WTC11 (cell line): ENCODE measurements at regions not wholly inside any gene's neighbourhood (a gene's known extent, or its start where the extent isn't known, plus 50 kb on each side); places are given as distances from the start of the nearest gene placed in this dataset.

ENCODE experiments used
- ATAC-seq: fragments of 200-7000 bp; cut with Tn5 transposase; 2 replicates; pipeline ENCODE4 v1.10.0; 2021; ENCODE audit warnings: mild to moderate bottlenecking, moderate library complexity
- CTCF ChIA-PET: fragments of 300-600 bp; sonication (Branson Sonifier 250); formaldehyde crosslinking; loops from one replicate; lab custom pipeline; 2021; ENCODE audit warnings: antibody characterized with exemption; lab: Charles Lee
- POLR2A ChIA-PET: fragments of 350-600 bp; sonication (Branson Sonifier 250); formaldehyde crosslinking; loops from one replicate; lab custom pipeline; 2021; ENCODE audit warnings: antibody characterized with exemption; lab: Charles Lee
- DNase-seq: peaks from one replicate; pipeline ENCODE4 v3.0.0; 2021; ENCODE audit warnings: low spot score
- H3K27ac Mint-ChIP-seq: 2 replicates; pipeline ENCODE4 v1.8.0; 2021; ENCODE audit warnings: mixed read lengths
- H3K27me3 Mint-ChIP-seq: 2 replicates; pipeline ENCODE4 v1.8.0; 2021; ENCODE audit warnings: low read depth, mild to moderate bottlenecking, moderate library complexity, mixed read lengths
- H3K36me3 Mint-ChIP-seq: 2 replicates; pipeline ENCODE4 v1.8.0; 2021; ENCODE audit warnings: mixed read lengths
- H3K4me1 Mint-ChIP-seq: 2 replicates; pipeline ENCODE4 v1.8.0; 2022; ENCODE audit warnings: mixed read lengths
- H3K4me3 Mint-ChIP-seq: 2 replicates; pipeline ENCODE4 v1.8.0; 2021; ENCODE audit warnings: mild to moderate bottlenecking, moderate library complexity, mixed read lengths
- H3K9me3 Mint-ChIP-seq: 2 replicates; pipeline ENCODE4 v1.8.0; 2021; ENCODE audit warnings: mixed read lengths
- ATF1 ChIP-seq: sonication (generic); formaldehyde crosslinking; IDR thresholded peaks from 2 replicates; pipeline ENCODE4 v1.8.1; 2023; ENCODE audit warnings: mild to moderate bottlenecking, moderate library complexity, missing genetic modification reagents
- ATF2 ChIP-seq: sonication (generic); formaldehyde crosslinking; IDR thresholded peaks from 2 replicates; pipeline ENCODE4 v1.8.1; 2022; ENCODE audit warnings: low read depth, missing genetic modification reagents, borderline replicate concordance
- ATF6 ChIP-seq: sonication (generic); formaldehyde crosslinking; IDR thresholded peaks from 2 replicates; pipeline ENCODE4 v1.8.1; 2023; ENCODE audit warnings: mild to moderate bottlenecking, missing genetic modification reagents
- CREB1 ChIP-seq: sonication (generic); formaldehyde crosslinking; IDR thresholded peaks from 2 replicates; pipeline ENCODE4 v1.8.0; 2023; ENCODE audit warnings: mild to moderate bottlenecking, missing genetic modification reagents
- CREM ChIP-seq: sonication (generic); formaldehyde crosslinking; IDR thresholded peaks from 2 replicates; pipeline ENCODE4 v1.8.1; 2022; ENCODE audit warnings: mild to moderate bottlenecking, missing genetic modification reagents, moderate library complexity
- CTCF ChIP-seq: fragments of 200-600 bp; IDR thresholded peaks from 2 replicates; pipeline ENCODE4 v1.8.0; 2022; ENCODE audit warnings: antibody characterized with exemption
- MAX ChIP-seq: sonication (generic); formaldehyde crosslinking; IDR thresholded peaks from 2 replicates; pipeline ENCODE4 v1.8.0; 2022; ENCODE audit warnings: mild to moderate bottlenecking, missing genetic modification reagents
- NR3C1 ChIP-seq: sonication (generic); formaldehyde crosslinking; conservative IDR thresholded peaks from 2 replicates; pipeline ENCODE4 v1.8.1; 2023; ENCODE audit warnings: low read depth, mild to moderate bottlenecking, missing genetic modification reagents
- PRDM15 ChIP-seq: sonication (generic); formaldehyde crosslinking; IDR thresholded peaks from 2 replicates; pipeline ENCODE4 v1.8.0; 2022; ENCODE audit warnings: missing genetic modification reagents
- PREB ChIP-seq: sonication (generic); formaldehyde crosslinking; IDR thresholded peaks from 2 replicates; pipeline ENCODE4 v1.8.1; 2022; ENCODE audit warnings: mild to moderate bottlenecking, missing genetic modification reagents, moderate library complexity, borderline replicate concordance
- STAT6 ChIP-seq: sonication (generic); formaldehyde crosslinking; conservative IDR thresholded peaks from 2 replicates; pipeline ENCODE4 v1.8.1; 2023; ENCODE audit warnings: mild to moderate bottlenecking, low read depth, missing genetic modification reagents, moderate library complexity
- ZNF512 ChIP-seq: sonication (generic); formaldehyde crosslinking; IDR thresholded peaks from 2 replicates; pipeline ENCODE4 v1.8.1; 2022; ENCODE audit warnings: missing genetic modification reagents, borderline replicate concordance

GRCh38 chr4:23035521-23036056 lies 342.9 kb downstream of the GBA3 start (continued):
- TF ChIP-seq ATF6 (CRISPR knock-in tag) (no peak), NR3C1 (CRISPR knock-in tag) (no peak), CREB1 (no peak)

- H3K4me1 Mint-ChIP-seq, result peaks cover 27% of the 10 kb centered on the region
- no peaks in the 10 kb centered on the region for H3K36me3 Mint-ChIP-seq
- H3K9me3 Mint-ChIP-seq, result peaks cover 7% of the 10 kb centered on the region
- no peak for TF ChIP-seq STAT6 (CRISPR knock-in tag)
- no peak for TF ChIP-seq MAX (CRISPR knock-in tag)
- TF ChIP-seq ZNF512, result no peak
- TF ChIP-seq ATF2 (CRISPR knock-in tag), result no peak
- no peak for TF ChIP-seq ATF1 (CRISPR knock-in tag)
- TF ChIP-seq, all 79 proteins: peak for 0
- DNase-seq, result no peak
- ChIA-PET CTCF (no interaction called here), POLR2A (no interaction called here)
- Mint-ChIP-seq H3K4me3 (no peak overlapping the region), H3K27me3 (peaks cover 26% of the 10 kb centered on the region), H3K27ac (no peak overlapping the region)
- no peak for ATAC-seq
Observed at GRCh38 chr4:23034731-23035130, 342.0 kb downstream of the GBA3 start.

GRCh38 chr4:23033796-23034195 lies 341.1 kb downstream of the GBA3 start:
- CTCF ChIA-PET, result no interaction called here
- POLR2A ChIA-PET, result no interaction called here
- Mint-ChIP-seq H3K9me3 (peaks cover 7% of the 10 kb centered on the region), H3K4me1 (peaks cover 22% of the 10 kb centered on the region), H3K4me3 (no peak overlapping the region), H3K27ac (peak overlapping the region; percentile 73), H3K36me3 (no peaks in the 10 kb centered on the region), H3K27me3 (peaks cover 26% of the 10 kb centered on the region)
- no peak for TF ChIP-seq CTCF
- no peak for TF ChIP-seq PRDM15
- TF ChIP-seq CREM, result no peak
- no peak for TF ChIP-seq MAX (CRISPR knock-in tag)
- TF ChIP-seq PREB, result no peak
- no peak for DNase-seq
- ATAC-seq, result peak; percentile 73
